Spleen (tissue), 11 donors: ENCODE measurements at regions not wholly inside any gene's neighbourhood (a gene's known extent, or its start where the extent isn't known, plus 50 kb on each side); places are given as distances from the start of the nearest gene placed in this dataset.

Source experiments
- DNase-seq: peaks from one replicate; pipeline ENCODE4 v3.0.0-alpha.2; 2020
- H3K27ac ChIP-seq, 8 donors: fragments of 200-600 bp; sonication (generic) in 7 of 8; 1 replicate in 4 of 8; 2 replicates in 4 of 8; pipeline versions ENCODE4 v1.5.0 to v1.8.0; 2016 to 2021; ENCODE audit warnings: inconsistent platforms in 4 of 8, mild to moderate bottlenecking in 4 of 8, moderate library complexity in 1 of 8
- H3K27me3 ChIP-seq, 7 donors: fragments of 200-600 bp; sonication (generic) in 6 of 7; replicated peaks in 1 of 7; 1 replicate in 4 of 7; 2 replicates in 3 of 7; pipeline versions ENCODE4 v1.5.0 to v1.8.0; 2016 to 2021; ENCODE audit warnings: inconsistent platforms in 3 of 7, mild to moderate bottlenecking in 1 of 7
- H3K36me3 ChIP-seq, 6 donors: fragments of 200-600 bp; sonication (generic) in 5 of 6; 1 replicate in 4 of 6; 2 replicates in 2 of 6; pipeline versions ENCODE4 v1.5.0 to v1.8.0; 2016 to 2021; ENCODE audit warnings: inconsistent platforms in 2 of 6
- H3K4me1 ChIP-seq, 6 donors: fragments of 200-600 bp; sonication (generic) in 5 of 6; 1 replicate in 3 of 6; 2 replicates in 3 of 6; pipeline versions ENCODE4 v1.5.0 to v1.8.0; 2016 to 2021; ENCODE audit warnings: inconsistent platforms in 3 of 6
- H3K4me3 ChIP-seq, 8 donors: fragments of 200-600 bp; sonication (generic) in 7 of 8; 1 replicate in 4 of 8; 2 replicates in 4 of 8; pipeline versions ENCODE4 v1.5.0 to v1.8.0; 2016 to 2021; ENCODE audit warnings: inconsistent platforms in 4 of 8, mild to moderate bottlenecking in 4 of 8, moderate library complexity in 2 of 8
- H3K9me3 ChIP-seq, 8 donors: fragments of 200-600 bp; sonication (generic) in 7 of 8; 1 replicate in 4 of 8; 2 replicates in 4 of 8; pipeline versions ENCODE4 v1.5.0 to v1.8.0; 2016 to 2021; ENCODE audit warnings: inconsistent platforms in 4 of 8
- CTCF ChIP-seq, 11 experiments: fragments of 200-600 bp in 7 of 11; fragments of 450-650 bp in 4 of 11; sonication (generic) in 4 of 11; IDR thresholded peaks in 8 of 11; conservative IDR thresholded peaks in 3 of 11; 1 replicate in 7 of 11; 2 replicates in 4 of 11; pipeline versions ENCODE4 v1.4.0 to v1.8.0; 2016 to 2021; ENCODE audit warnings: antibody characterized with exemption in 11 of 11, inconsistent platforms in 4 of 11, mild to moderate bottlenecking in 1 of 11
- POLR2A ChIP-seq, 3 donors: fragments of 450-650 bp; IDR thresholded peaks; one replicate each; pipeline ENCODE4 v1.5.1; 2017; ENCODE audit warnings: antibody characterized with exemption in 3 of 3, mild to moderate bottlenecking in 1 of 3
- POLR2AphosphoS5 ChIP-seq, 3 donors: sonication (generic); formaldehyde crosslinking; IDR thresholded peaks; one replicate each; pipeline ENCODE4 v1.5.1; 2017; ENCODE audit warnings: antibody characterized with exemption in 3 of 3
- WGBS, 5 donors: extraction: QIAGEN DNeasy Blood & Tissue Kit in 3 of 5; methylation state at CpG; one replicate each; pipeline versions ENCODE4 v1.1.5 to v1.1.7; 2013 to 2018; 5-methylcytosine and 5-hydroxymethylcytosine counted together
- intact Hi-C: fragments of 100-400 bp; cut with DNase I; formaldehyde crosslinking; loops from one replicate; pipeline ENCODE4 v1.15.0; 2023; ENCODE audit warnings: low total_unique reads
- donor health status: healthy with polysubstance abuse.
- donor health status: DM: no; HTN: no; CAD: no; lungs with moderate emphysema.
- donor health status: DM: no; HTN: no; CAD: no.
- donor health status: Bipolar disorder and iron deficiency.
- donor health status: healthy.
- donor health status: DM: no; HTN: no; CAD: no.
- donor health status: DM: yes; HTN: yes; CAD: no.

GRCh38 chr12:40579687-40580086, 112.6 kb upstream of the CNTN1 start:
- Histone ChIP-seq H3K4me3 (no peak overlapping the region), H3K9me3 (peaks cover 0 to 24% (median 20%) of the 10 kb centered on the region in 8 donors), H3K4me1 (no peaks in the 10 kb centered on the region), H3K36me3 (no peaks in the 10 kb centered on the region), H3K27me3 (no peaks in the 10 kb centered on the region), H3K27ac (no peak overlapping the region)
- 82 to 94% (median 85%) methylated on average over 1 of the region's 1 CpG for WGBS, 5 donors
- DNase-seq: no peak
- intact Hi-C loops: no loop called here
- no peak for TF ChIP-seq CTCF (IDR thresholded peaks at IDR 0.05 in 8 of 11, conservative IDR thresholded peaks at IDR 0.05 in 3 of 11)
- TF ChIP-seq POLR2AphosphoS5 (IDR thresholded peaks at IDR 0.05): no peak
- TF ChIP-seq POLR2A (IDR thresholded peaks at IDR 0.05): no peak

- H3K4me3 ChIP-seq: no peak overlapping the region
- no peak for DNase-seq
- H3K36me3 ChIP-seq: no peaks in the 10 kb centered on the region
- H3K27ac ChIP-seq: no peak overlapping the region
- TF ChIP-seq CTCF (IDR thresholded peaks at IDR 0.05 in 8 of 11, conservative IDR thresholded peaks at IDR 0.05 in 3 of 11): no peak
- no peak for TF ChIP-seq POLR2A (IDR thresholded peaks at IDR 0.05)
- TF ChIP-seq POLR2AphosphoS5 (IDR thresholded peaks at IDR 0.05): no peak
- peaks cover 0 to 24% (median 20%) of the 10 kb centered on the region in 8 donors for H3K9me3 ChIP-seq
- H3K4me1 ChIP-seq: no peaks in the 10 kb centered on the region
- WGBS, 5 donors: 90 to 99% (median 95%) methylated on average over 2 of the region's 2 CpGs
- intact Hi-C loops: no loop called here
- no peaks in the 10 kb centered on the region for H3K27me3 ChIP-seq
These were observed 111.9 kb upstream of the CNTN1 start for GRCh38 chr12:40580346-40580745.

- TF ChIP-seq POLR2A (IDR thresholded peaks at IDR 0.05): no peak
- no peak for TF ChIP-seq POLR2AphosphoS5 (IDR thresholded peaks at IDR 0.05)
- TF ChIP-seq CTCF (IDR thresholded peaks at IDR 0.05 in 8 of 11, conservative IDR thresholded peaks at IDR 0.05 in 3 of 11): no peak
- intact Hi-C loops: no loop called here
- WGBS, 5 donors: 91 to 100% (median 100%) methylated on average over 1 of the region's 1 CpG
These were observed 110.3 kb upstream of the CNTN1 start for GRCh38 chr12:40581889-40582288.

GRCh38 chr12:40583743-40584142, 108.5 kb upstream of the CNTN1 start:
- DNase-seq: no peak
- intact Hi-C loops: no loop called here
- H3K4me1 ChIP-seq: no peaks in the 10 kb centered on the region
- no peak overlapping the region for H3K4me3 ChIP-seq
- no peak overlapping the region for H3K27ac ChIP-seq
- no peaks in the 10 kb centered on the region for H3K27me3 ChIP-seq
- H3K9me3 ChIP-seq: peaks cover 0 to 30% (median 20%) of the 10 kb centered on the region in 8 donors
- no peaks in the 10 kb centered on the region for H3K36me3 ChIP-seq
- TF ChIP-seq POLR2A (IDR thresholded peaks at IDR 0.05): no peak
- TF ChIP-seq CTCF (IDR thresholded peaks at IDR 0.05 in 8 of 11, conservative IDR thresholded peaks at IDR 0.05 in 3 of 11): no peak
- no peak for TF ChIP-seq POLR2AphosphoS5 (IDR thresholded peaks at IDR 0.05)

More at GRCh38 chr12:40581889-40582288, 110.3 kb upstream of the CNTN1 start:
- H3K4me1 ChIP-seq: no peaks in the 10 kb centered on the region
- no peak for DNase-seq
- no peaks in the 10 kb centered on the region for H3K36me3 ChIP-seq
- no peak overlapping the region for H3K4me3 ChIP-seq
- H3K27ac ChIP-seq: no peak overlapping the region
- no peaks in the 10 kb centered on the region for H3K27me3 ChIP-seq
- H3K9me3 ChIP-seq: peaks cover 0 to 24% (median 20%) of the 10 kb centered on the region in 8 donors
